GM12891 (cell line): ENCODE measurements at regions not wholly inside any gene's neighbourhood (a gene's known extent, or its start where the extent isn't known, plus 50 kb on each side); places are given as distances from the start of the nearest gene placed in this dataset.

ENCODE experiments used
- PAX5 ChIP-seq: IDR thresholded peaks from 2 replicates; pipeline ENCODE4 v1.6.1; 2011; ENCODE audit warnings: low read length, moderate library complexity, mild to moderate bottlenecking; ENCODE audit not compliant: insufficient read depth, severe bottlenecking
- POLR2A ChIP-seq: IDR thresholded peaks from 2 replicates; pipeline ENCODE4 v1.6.1; 2011; ENCODE audit warnings: low read depth, low read length, control low read depth
- POLR2AphosphoS5 ChIP-seq: IDR thresholded peaks from 2 replicates; pipeline ENCODE4 v1.6.1; 2011; ENCODE audit warnings: low read depth, low read length, control low read depth
- POU2F2 ChIP-seq: IDR thresholded peaks from 2 replicates; pipeline ENCODE4 v1.6.1; 2011; ENCODE audit warnings: low read depth, mild to moderate bottlenecking, control low read depth, low read length, moderate library complexity
- SPI1 ChIP-seq: IDR thresholded peaks from 2 replicates; pipeline ENCODE4 v1.6.1; 2011; ENCODE audit warnings: low read depth, low read length, control low read depth
- TAF1 ChIP-seq: IDR thresholded peaks from 2 replicates; pipeline ENCODE4 v1.6.1; 2011; ENCODE audit warnings: low read depth, low read length, control low read depth

DNA sequence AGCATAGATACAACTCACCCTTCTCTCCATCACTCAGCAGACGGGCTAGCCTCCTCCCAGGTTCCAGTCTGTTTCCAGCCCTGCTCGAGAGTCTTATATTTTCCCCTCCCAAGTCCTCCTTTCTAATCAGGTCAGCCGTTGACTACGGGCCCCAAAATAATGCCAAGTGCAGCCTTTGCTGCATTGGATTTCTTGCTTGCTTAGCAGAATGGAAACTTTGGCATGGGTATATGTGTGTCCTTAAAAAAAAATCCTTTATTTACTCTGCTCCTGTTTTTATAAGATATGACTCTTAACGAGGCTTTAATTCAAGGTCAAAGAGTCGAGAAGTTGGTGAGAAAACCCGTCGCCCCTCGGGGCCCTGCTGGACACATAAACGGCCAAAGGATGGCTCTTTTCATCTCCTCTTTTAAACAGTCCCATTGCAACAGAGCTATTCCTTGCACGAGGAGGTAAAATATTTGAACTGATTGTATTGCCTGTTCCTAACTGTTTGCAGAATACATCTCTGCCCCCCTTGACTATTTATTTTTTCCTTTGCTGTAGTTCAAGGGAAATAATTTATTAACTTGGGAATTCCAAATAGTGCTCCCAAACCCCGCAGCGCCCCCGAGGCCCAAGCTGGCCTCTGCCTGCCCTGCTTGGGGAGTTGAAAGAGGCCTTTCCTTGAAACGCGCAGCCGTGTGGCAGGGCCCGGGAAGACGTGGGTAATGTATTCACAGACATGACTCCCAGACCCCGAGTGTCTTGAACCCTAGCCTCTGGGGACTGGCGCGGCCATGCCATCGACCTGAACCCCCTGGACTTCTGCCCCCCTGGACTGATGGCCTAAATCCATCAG lies 156.5 kb upstream of the MYL2 start:
- TF ChIP-seq POLR2AphosphoS5 (no peak), POLR2A (no peak), TAF1 (no peak), SPI1 (no peak), POU2F2 (no peak), PAX5 (no peak)
